ENCODE measurements at regions not wholly inside any gene's neighbourhood (a gene's known extent, or its start where the extent isn't known, plus 50 kb on each side); places are given as distances from the start of the nearest gene placed in this dataset.

DNA sequence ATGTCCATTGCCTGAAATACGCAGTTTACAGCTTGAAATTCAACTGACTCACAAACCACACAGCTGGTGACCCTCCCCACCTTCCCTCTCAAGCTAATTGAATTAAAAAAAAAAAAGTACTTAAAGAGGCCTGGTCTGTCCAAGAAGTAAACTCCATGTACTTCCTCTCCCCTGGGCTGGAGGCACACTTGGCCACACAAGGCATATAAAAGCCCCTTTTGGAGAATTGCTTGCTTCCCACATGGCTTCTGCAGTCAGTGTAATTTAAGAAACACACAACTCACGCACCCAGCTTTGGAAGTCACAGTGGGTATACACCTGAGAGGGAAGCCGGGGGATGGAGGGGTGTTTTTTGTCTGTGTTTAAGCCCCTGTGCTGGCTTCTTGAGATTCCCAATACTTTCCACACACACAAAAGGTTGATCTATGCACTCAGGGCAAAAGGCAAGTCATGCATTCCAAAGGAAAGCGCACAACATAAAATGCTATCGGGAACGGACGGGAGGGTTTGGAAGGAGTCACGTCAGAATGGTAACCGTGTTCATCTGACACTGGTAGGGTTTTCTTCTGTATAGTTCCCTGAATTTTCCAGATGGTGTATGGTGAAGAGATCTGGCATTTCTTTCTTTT is 106.6 kb upstream of the ALDH1A3 start:
- TF ChIP-seq, protein P1, sequence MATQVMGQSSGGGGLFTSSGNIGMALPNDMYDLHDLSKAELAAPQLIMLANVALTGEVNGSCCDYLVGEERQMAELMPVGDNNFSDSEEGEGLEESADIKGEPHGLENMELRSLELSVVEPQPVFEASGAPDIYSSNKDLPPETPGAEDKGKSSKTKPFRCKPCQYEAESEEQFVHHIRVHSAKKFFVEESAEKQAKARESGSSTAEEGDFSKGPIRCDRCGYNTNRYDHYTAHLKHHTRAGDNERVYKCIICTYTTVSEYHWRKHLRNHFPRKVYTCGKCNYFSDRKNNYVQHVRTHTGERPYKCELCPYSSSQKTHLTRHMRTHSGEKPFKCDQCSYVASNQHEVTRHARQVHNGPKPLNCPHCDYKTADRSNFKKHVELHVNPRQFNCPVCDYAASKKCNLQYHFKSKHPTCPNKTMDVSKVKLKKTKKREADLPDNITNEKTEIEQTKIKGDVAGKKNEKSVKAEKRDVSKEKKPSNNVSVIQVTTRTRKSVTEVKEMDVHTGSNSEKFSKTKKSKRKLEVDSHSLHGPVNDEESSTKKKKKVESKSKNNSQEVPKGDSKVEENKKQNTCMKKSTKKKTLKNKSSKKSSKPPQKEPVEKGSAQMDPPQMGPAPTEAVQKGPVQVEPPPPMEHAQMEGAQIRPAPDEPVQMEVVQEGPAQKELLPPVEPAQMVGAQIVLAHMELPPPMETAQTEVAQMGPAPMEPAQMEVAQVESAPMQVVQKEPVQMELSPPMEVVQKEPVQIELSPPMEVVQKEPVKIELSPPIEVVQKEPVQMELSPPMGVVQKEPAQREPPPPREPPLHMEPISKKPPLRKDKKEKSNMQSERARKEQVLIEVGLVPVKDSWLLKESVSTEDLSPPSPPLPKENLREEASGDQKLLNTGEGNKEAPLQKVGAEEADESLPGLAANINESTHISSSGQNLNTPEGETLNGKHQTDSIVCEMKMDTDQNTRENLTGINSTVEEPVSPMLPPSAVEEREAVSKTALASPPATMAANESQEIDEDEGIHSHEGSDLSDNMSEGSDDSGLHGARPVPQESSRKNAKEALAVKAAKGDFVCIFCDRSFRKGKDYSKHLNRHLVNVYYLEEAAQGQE (IDR thresholded peaks at IDR 0.05; ENCODE audit: insufficient read depth in 1 of 2, low read depth in 2 of 2, low read length in 2 of 2): peak in 1 of 2 experiments; percentile 27; a peak in 1 of 4 replicates
- TF ChIP-seq POLR2AphosphoS5 (IDR thresholded peaks at IDR 0.05; ENCODE audit: low read depth, low read length) (no peak), SIN3A (IDR thresholded peaks at IDR 0.05; ENCODE audit: borderline replicate concordance, insufficient read depth, low read length) (0 out of 2 replicates have a peak, but pooled peaks have one; percentile 29), FOXP2 (optimal IDR thresholded peaks at IDR 0.05; ENCODE audit: borderline replicate concordance, extremely low read depth, extremely low read length, insufficient read depth) (no peak), TAF1 (IDR thresholded peaks at IDR 0.05; ENCODE audit: borderline replicate concordance, insufficient read depth, low read length) (no peak)

DNA sequence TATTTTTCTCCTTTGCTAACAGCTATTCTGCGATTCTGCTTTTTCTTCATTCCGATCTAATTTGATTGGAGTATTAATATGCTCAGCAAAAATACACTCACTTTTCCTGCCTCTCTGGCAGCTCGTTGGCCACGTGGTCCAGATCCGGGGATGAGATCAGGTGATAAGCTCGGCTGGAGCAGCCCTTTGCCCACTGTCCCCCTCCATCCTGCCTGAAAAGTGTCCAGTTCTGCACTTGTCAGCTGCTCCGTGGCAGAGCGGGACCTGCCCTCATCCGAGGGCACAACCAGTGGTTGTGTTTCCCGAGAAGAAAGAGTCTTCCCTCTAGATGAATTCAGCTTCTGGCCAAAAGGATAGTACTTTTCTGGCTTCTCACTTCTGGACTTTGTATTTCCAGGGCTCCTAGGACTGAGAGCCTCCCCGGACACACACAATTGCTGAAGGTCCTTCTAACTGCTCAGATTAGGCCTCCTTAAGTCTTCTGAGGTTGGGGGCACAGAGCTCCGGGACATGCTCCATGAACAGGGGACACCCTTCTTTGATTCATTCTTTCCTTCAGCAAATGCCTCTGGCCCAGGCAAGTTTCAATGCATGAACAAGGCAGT is 103.9 kb upstream of the ALDH1A3 start:
- TF ChIP-seq POLR2AphosphoS5 (IDR thresholded peaks at IDR 0.05; ENCODE audit: low read depth, low read length): no peak
- TF ChIP-seq SIN3A (IDR thresholded peaks at IDR 0.05; ENCODE audit: borderline replicate concordance, insufficient read depth, low read length): no peak
- no peak for TF ChIP-seq FOXP2 (optimal IDR thresholded peaks at IDR 0.05; ENCODE audit: borderline replicate concordance, extremely low read depth, extremely low read length, insufficient read depth)
- no peak for TF ChIP-seq TAF1 (IDR thresholded peaks at IDR 0.05; ENCODE audit: borderline replicate concordance, insufficient read depth, low read length)
- TF ChIP-seq, protein P1 (IDR thresholded peaks at IDR 0.05; ENCODE audit: insufficient read depth in 1 of 2, low read depth in 2 of 2, low read length in 2 of 2): no peak

DNA sequence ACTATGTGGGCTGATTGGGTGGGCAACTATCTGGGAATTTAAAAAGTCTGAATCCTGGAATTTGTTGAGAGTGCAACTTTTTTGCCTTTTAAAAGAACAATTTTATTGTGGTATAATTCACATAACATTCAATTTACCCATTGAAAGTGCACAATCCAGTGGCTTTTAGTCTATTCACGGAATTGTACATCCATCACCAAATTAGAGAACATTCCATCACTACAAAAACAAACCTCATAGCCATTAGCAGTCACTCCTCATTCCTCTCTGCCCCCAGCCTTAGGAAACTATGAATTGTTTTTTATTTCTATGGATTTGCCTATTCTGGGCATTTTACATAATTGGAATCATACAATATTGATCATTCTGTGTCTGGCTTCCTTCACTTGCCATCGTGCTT is 101.8 kb upstream of the ALDH1A3 start:
- TF ChIP-seq SIN3A (IDR thresholded peaks at IDR 0.05; ENCODE audit: borderline replicate concordance, insufficient read depth, low read length): no peak
- TF ChIP-seq TAF1 (IDR thresholded peaks at IDR 0.05; ENCODE audit: borderline replicate concordance, insufficient read depth, low read length): no peak
- TF ChIP-seq POLR2AphosphoS5 (IDR thresholded peaks at IDR 0.05; ENCODE audit: low read depth, low read length): no peak
- no peak for TF ChIP-seq FOXP2 (optimal IDR thresholded peaks at IDR 0.05; ENCODE audit: borderline replicate concordance, extremely low read depth, extremely low read length, insufficient read depth)
- TF ChIP-seq, protein P1 (IDR thresholded peaks at IDR 0.05; ENCODE audit: insufficient read depth in 1 of 2, low read depth in 2 of 2, low read length in 2 of 2): no peak

DNA sequence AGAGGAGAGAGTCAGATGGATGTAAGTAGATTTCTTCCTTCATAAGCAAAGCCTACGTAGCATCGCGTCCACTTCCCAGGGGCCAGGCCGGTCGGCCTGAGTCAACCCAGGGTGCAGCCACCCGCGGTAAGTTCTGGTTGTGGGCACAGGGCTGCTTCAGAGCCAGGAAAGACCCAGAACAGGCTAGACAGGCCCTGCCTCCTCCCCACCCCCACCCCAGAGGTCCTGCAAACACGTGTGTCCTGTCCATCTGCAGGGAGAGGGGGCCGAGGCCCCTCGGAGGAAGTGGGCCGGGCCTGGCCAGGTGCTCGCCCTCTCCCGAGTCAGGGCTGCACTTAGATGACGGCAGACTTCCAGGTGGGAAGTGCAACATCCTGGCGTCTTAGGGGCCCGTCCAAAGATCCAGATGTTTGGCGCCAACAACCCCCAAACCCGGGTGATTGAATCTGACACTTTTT is 100.8 kb upstream of the ALDH1A3 start:
- TF ChIP-seq SIN3A (IDR thresholded peaks at IDR 0.05; ENCODE audit: borderline replicate concordance, insufficient read depth, low read length): no peak
- no peak for TF ChIP-seq TAF1 (IDR thresholded peaks at IDR 0.05; ENCODE audit: borderline replicate concordance, insufficient read depth, low read length)
- peak; percentile 33 for TF ChIP-seq FOXP2 (optimal IDR thresholded peaks at IDR 0.05; ENCODE audit: borderline replicate concordance, extremely low read depth, extremely low read length, insufficient read depth)
- TF ChIP-seq POLR2AphosphoS5 (IDR thresholded peaks at IDR 0.05; ENCODE audit: low read depth, low read length): no peak
- TF ChIP-seq, protein P1 (IDR thresholded peaks at IDR 0.05; ENCODE audit: insufficient read depth in 1 of 2, low read depth in 2 of 2, low read length in 2 of 2): no peak
